Stomach (tissue), 4 donors: ENCODE measurements at regions not wholly inside any gene's neighbourhood (a gene's known extent, or its start where the extent isn't known, plus 50 kb on each side); places are given as distances from the start of the nearest gene placed in this dataset.

Source experiments
- EP300 ChIP-seq: sonication (generic); formaldehyde crosslinking; IDR thresholded peaks from one replicate; pipeline ENCODE4 v1.6.1; 2017; ENCODE audit warnings: antibody characterized with exemption
- POLR2A ChIP-seq, 4 donors: fragments of 450-650 bp; IDR thresholded peaks; one replicate each; pipeline ENCODE4 v1.6.1; 2016; ENCODE audit warnings: antibody characterized with exemption in 4 of 4, control low read depth in 2 of 4, mild to moderate bottlenecking in 1 of 4, moderate library complexity in 1 of 4

- no peak for TF ChIP-seq EP300
- TF ChIP-seq POLR2A (IDR thresholded peaks at IDR 0.05): no peak
Observed at GRCh38 chr2:16239296-16239850, 299.0 kb downstream of the MYCN start.
